Sigmoid colon (tissue), 6 donors: ENCODE measurements at regions not wholly inside any gene's neighbourhood (a gene's known extent, or its start where the extent isn't known, plus 50 kb on each side); places are given as distances from the start of the nearest gene placed in this dataset.
A peak's percentile ranks its signal among the peaks of the same experiment; 100 is the strongest.

Source experiments
- DNase-seq: peaks from one replicate; pipeline ENCODE4 v3.0.0-alpha.2; 2019
- H3K27ac ChIP-seq, 4 donors: fragments of 200-600 bp; sonication (generic); one replicate each; pipeline ENCODE4 v1.5.1; 2016 to 2019; ENCODE audit warnings: mild to moderate bottlenecking in 1 of 4
- H3K27me3 ChIP-seq, 3 donors: fragments of 200-600 bp; sonication (generic); one replicate each; pipeline ENCODE4 v1.5.1; 2019; ENCODE audit warnings: mild to moderate bottlenecking in 1 of 3
- H3K36me3 ChIP-seq, 4 donors: fragments of 200-600 bp; sonication (generic); one replicate each; pipeline ENCODE4 v1.5.1; 2016 to 2019
- H3K4me1 ChIP-seq, 4 donors: fragments of 200-600 bp; sonication (generic); one replicate each; pipeline ENCODE4 v1.5.1; 2017 to 2019
- H3K4me3 ChIP-seq, 4 donors: fragments of 200-600 bp; sonication (generic); one replicate each; pipeline ENCODE4 v1.5.1; 2017 to 2019; ENCODE audit warnings: mild to moderate bottlenecking in 2 of 4, moderate library complexity in 1 of 4
- H3K9me3 ChIP-seq, 4 donors: fragments of 200-600 bp in 3 of 4; sonication (generic) in 3 of 4; one replicate each; pipeline versions ENCODE4 v1.5.1 to v1.6.1; 2013 to 2019
- CTCF ChIP-seq, 4 experiments: fragments of 450-650 bp in 3 of 4; fragments of 200-600 bp in 1 of 4; IDR thresholded peaks; one replicate each; pipeline ENCODE4 v1.5.1; 2016 to 2019; ENCODE audit warnings: antibody characterized with exemption in 4 of 4, mild to moderate bottlenecking in 3 of 4, moderate library complexity in 2 of 4
- EP300 ChIP-seq, 4 donors: sonication (generic); formaldehyde crosslinking; IDR thresholded peaks; one replicate each; pipeline ENCODE4 v1.6.1; 2017; ENCODE audit warnings: antibody characterized with exemption in 4 of 4
- POLR2A ChIP-seq, 2 donors: fragments of 450-650 bp; IDR thresholded peaks; one replicate each; pipeline ENCODE4 v1.6.1; 2016; ENCODE audit warnings: antibody characterized with exemption in 2 of 2, mild to moderate bottlenecking in 2 of 2, moderate library complexity in 2 of 2
- POLR2AphosphoS5 ChIP-seq, 4 donors: sonication (generic); formaldehyde crosslinking; IDR thresholded peaks; one replicate each; pipeline ENCODE4 v1.6.1; 2017; ENCODE audit warnings: antibody characterized with exemption in 4 of 4
- WGBS, 2 donors: extraction: QIAGEN DNeasy Blood & Tissue Kit; methylation state at CpG; one replicate each; pipeline ENCODE4 v1.1.7; 2013; 5-methylcytosine and 5-hydroxymethylcytosine counted together
- intact Hi-C: fragments of 100-400 bp; cut with DNase I; formaldehyde crosslinking; loops from one replicate; pipeline ENCODE4 v1.15.1; 2023
- donor health status: healthy with polysubstance abuse.
- donor health status: healthy.

GRCh38 chr6:122026582-122027369 lies 372.7 kb upstream of the HSF2 start:
- Histone ChIP-seq H3K36me3 (no peaks in the 10 kb centered on the region), H3K9me3 (no peaks in the 10 kb centered on the region), H3K27me3 (no peaks in the 10 kb centered on the region), H3K4me1 (no peaks in the 10 kb centered on the region), H3K4me3 (no peak overlapping the region), H3K27ac (no peak overlapping the region)
- intact Hi-C loops: no loop called here
- DNase-seq: no peak
- 68 to 80% methylated on average over 3 of the region's 3 CpGs for WGBS, 2 donors
- TF ChIP-seq POLR2AphosphoS5 (IDR thresholded peaks at IDR 0.05) (no peak), CTCF (IDR thresholded peaks at IDR 0.05) (no peak), POLR2A (IDR thresholded peaks at IDR 0.05) (no peak), EP300 (IDR thresholded peaks at IDR 0.05) (no peak)

GRCh38 chr6:122028933-122029522 lies 370.4 kb upstream of the HSF2 start:
- DNase-seq: no peak
- Histone ChIP-seq H3K4me3 (no peak overlapping the region), H3K4me1 (no peaks in the 10 kb centered on the region), H3K36me3 (no peaks in the 10 kb centered on the region), H3K27ac (no peak overlapping the region), H3K27me3 (no peaks in the 10 kb centered on the region), H3K9me3 (no peaks in the 10 kb centered on the region)
- TF ChIP-seq POLR2AphosphoS5 (IDR thresholded peaks at IDR 0.05) (no peak), CTCF (IDR thresholded peaks at IDR 0.05) (no peak), EP300 (IDR thresholded peaks at IDR 0.05) (no peak), POLR2A (IDR thresholded peaks at IDR 0.05) (no peak)
- intact Hi-C loops: no loop called here
- WGBS, 2 donors: 36 to 68% methylated on average over 5 of the region's 5 CpGs

GRCh38 chr6:122033564-122034181 lies 365.8 kb upstream of the HSF2 start:
- Histone ChIP-seq H3K4me3 (no peak overlapping the region), H3K4me1 (no peaks in the 10 kb centered on the region), H3K27me3 (no peaks in the 10 kb centered on the region), H3K27ac (no peak overlapping the region), H3K36me3 (no peaks in the 10 kb centered on the region), H3K9me3 (no peaks in the 10 kb centered on the region)
- DNase-seq: no peak
- intact Hi-C loops: loop anchor here (2.0 kb wide), 1 partner anchor 605 kb away; no protein-coding TSS in a partner anchor
- TF ChIP-seq CTCF (IDR thresholded peaks at IDR 0.05) (peak; percentile 43 to 60 (median 55)), EP300 (IDR thresholded peaks at IDR 0.05) (no peak), POLR2AphosphoS5 (IDR thresholded peaks at IDR 0.05) (no peak)
- WGBS, 2 donors: 0 to 4% methylated on average over 1 of the region's 1 CpG

- no peak overlapping the region for H3K4me3 ChIP-seq
- 78 to 79% methylated on average over 2 of the region's 2 CpGs for WGBS, 2 donors
- no peaks in the 10 kb centered on the region for H3K27me3 ChIP-seq
- intact Hi-C loops: no loop called here
- DNase-seq: no peak
- peaks cover 0 to 2% (median 0%) of the 10 kb centered on the region in 4 donors for H3K9me3 ChIP-seq
- no peaks in the 10 kb centered on the region for H3K4me1 ChIP-seq
- TF ChIP-seq CTCF (IDR thresholded peaks at IDR 0.05) (no peak), EP300 (IDR thresholded peaks at IDR 0.05) (no peak), POLR2A (IDR thresholded peaks at IDR 0.05) (no peak), POLR2AphosphoS5 (IDR thresholded peaks at IDR 0.05) (no peak)
- no peaks in the 10 kb centered on the region for H3K36me3 ChIP-seq
- no peak overlapping the region for H3K27ac ChIP-seq
Measured at GRCh38 chr6:122035173-122035572, 364.3 kb upstream of the HSF2 start.
